HG03159 (cell line): ENCODE measurements at regions not wholly inside any gene's neighbourhood (a gene's known extent, or its start where the extent isn't known, plus 50 kb on each side); places are given as distances from the start of the nearest gene placed in this dataset.
"Not testable (repeated sequence)": the region's sequence is repeated elsewhere in the genome, so short reads cannot be mapped to it uniquely, and the experiment has no call there.

Experiments used
- ATAC-seq: cut with Tn5 transposase; IDR thresholded peaks from one replicate; pipeline ENCODE4 v1.9.1; 2021; ENCODE audit warnings: mild to moderate bottlenecking, moderate library complexity; ENCODE audit not compliant: unreplicated experiment

- ATAC-seq = no peak
Observed at GRCh38 chr6:3960754-3961361, 111.7 kb downstream of the FAM50B start.

DNA sequence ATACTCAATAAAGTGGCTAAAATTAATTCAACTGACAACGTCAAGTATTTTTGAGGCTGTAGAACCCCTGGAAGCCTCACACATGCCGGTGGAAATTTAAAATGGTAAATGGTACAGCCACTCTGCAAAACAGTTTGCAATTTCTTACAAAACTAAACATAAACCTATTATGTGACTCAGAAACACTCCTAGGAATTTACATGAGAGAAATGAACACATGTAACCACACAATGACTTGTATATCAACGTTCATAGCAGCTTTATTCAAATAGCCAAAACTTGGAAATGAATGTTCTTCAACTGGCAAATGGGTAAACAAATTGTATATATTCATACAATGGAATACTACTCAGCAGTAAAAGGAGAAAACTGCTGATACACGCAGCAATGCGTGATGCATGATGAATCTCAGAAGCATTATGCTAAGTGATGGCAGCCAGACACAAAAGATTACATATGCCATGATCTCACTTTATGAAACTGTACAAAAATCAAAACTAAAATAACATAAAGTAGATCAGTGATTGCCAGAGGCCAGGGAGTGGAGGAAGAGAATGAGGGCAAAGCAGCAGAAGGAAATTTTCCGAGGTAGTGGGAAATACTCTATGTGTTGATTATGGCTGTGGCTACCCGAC is 112.5 kb downstream of the FAM50B start:
- ATAC-seq = no peak

DNA sequence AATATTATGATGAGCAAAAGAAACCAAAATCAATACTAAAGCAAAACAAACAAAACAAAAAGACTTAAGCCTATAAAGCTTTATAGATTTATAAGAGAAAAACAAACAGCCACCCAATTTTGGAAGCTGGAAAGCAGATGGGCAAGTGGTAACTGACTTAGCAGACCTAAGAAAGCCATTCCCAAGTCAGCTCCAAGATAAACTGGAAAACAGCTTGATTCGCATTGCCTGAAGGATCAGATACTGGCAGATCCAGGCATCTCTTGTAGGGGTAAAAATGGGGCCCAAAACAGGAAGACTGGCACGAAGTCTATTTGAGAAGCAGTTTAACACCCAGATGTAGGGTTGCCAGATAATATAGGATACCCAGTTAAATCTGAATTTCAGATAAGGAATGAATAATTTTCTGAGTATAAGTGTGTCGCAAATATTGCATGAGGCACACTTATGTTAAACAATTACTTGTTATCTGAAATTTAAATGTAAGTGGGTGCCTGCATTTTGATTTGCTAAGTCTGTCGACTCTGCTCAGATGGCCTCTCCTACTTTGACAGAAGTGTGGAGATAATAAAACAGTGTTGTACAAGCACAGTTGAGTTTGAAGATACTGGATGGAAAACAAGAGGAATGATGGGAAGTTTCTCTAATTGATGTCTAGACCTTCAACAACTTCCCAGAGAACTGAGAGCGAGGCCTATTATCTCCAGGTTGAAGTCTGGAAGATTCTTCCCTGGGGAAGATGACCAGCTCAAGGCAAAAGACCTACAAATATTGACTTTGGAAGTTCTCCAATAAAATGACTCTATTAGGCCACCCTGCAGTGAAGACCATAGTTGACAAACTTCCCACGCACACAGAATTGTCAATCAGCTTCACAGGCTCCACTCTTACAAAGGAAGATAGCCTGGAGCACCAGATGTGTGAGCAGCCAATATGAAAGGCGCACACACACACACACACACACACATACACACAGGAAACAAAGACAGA is 113.4 kb downstream of the FAM50B start:
- no peak for ATAC-seq

DNA sequence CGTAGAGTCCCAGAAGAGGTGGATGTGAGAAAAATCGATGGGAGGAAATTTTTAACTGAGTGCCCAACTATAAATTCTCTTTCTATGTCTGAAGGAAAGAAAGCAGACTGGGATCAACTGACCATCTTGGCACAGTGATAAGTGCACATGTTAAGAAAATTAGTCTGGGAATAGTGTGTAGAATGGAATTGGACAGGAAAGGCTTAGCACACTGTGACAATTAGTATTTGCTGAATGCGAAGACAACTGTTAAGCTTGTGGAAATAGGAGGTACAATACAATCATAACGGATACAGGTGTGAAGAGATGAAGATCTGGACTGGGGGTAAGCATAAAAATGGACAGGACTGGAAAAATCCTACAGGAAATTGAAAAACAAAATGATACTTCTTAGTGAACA is 114.3 kb downstream of the FAM50B start:
- ATAC-seq = no peak

GRCh38 chr6:3965071-3965718 is 113.7 kb downstream of the FAM217A start:
- ATAC-seq = no peak

DNA sequence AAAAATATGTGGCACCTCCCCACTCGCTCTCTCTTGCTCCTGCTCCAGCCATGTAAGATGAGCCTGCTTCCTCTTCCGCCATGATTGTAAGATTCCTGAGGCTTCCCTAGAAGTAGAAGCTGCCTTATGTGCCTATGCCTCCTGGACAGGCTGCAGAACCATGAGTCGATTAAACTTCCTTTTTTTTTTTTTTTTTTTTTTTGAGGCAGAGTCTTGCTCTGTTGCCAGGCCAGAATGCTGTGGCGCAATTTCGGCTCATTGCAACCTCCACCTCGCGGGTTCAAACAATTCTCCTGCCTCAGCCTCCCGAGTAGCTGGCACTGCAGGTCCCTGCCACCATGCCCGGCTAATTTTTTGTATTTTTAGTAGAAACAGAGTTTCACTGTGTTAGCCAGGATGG is 112.5 kb downstream of the FAM217A start:
- no peak for ATAC-seq

DNA sequence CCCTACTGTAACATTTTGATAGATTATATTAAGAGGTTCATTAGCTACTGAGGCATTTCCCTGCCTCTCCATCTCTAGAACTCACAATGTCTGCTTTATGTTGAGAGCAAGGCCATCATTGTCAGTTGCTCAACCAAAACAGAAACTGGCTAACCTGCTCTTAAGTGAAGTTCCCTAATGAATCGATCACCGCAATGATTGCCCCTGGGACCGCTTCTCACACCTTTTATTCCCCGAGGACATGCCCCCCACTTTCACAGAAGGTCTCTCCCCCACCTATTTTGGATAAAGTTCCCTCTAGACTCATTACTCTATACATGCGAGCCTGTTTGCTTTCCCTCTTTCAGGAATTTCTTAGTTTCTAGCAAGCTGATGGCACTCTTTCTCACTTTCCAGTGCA is 108.8 kb downstream of the FAM217A start:
- ATAC-seq = no peak

DNA sequence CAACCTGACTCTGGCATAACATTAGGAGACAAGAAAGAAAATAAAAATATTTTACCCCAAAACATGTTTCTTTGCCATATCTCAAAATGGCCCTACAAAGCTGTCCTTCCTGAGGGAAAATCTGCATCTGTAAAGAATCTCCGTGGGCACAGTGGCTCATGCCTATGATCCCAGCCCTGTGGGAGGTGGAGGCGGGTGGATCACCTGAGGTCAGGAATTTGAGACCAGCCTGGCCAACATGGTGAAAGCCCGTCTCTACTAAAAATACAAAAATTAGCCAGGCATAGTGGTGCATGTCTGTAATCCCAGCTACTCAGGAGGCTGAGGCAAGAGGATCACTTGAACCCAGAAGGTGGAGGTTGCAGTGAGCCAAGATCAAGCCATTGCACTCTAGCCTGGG is 105.8 kb downstream of the FAM217A start:
- ATAC-seq = not testable (repeated sequence)

GRCh38 chr6:3977875-3978711 is 100.8 kb downstream of the FAM217A start:
- peak; percentile 90 for ATAC-seq

DNA sequence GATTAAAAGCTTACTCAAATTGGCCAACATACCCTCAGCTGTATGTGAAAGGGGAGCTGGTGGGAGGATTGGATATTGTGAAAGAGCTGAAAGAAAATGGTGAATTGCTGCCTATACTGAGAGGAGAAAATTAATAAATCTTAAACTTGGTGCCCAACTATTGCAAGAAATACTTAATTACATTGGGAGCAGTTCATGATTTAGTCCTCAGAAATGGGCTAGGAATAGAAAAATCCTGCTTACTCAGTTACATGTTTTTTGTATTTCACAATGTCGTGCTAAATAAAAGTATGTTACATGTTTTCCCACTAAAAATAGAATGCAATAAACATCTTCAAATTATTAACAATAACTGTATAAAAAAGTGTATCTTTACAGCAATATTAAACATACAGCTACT is 100.0 kb downstream of the FAM217A start:
- not testable (repeated sequence) for ATAC-seq

- no peak for ATAC-seq
Observed at GRCh38 chr6:3981917-3982316, 97.0 kb downstream of the FAM217A start.

- ATAC-seq = no peak
Observed at GRCh38 chr6:3983778-3984177, 95.2 kb downstream of the FAM217A start.

DNA sequence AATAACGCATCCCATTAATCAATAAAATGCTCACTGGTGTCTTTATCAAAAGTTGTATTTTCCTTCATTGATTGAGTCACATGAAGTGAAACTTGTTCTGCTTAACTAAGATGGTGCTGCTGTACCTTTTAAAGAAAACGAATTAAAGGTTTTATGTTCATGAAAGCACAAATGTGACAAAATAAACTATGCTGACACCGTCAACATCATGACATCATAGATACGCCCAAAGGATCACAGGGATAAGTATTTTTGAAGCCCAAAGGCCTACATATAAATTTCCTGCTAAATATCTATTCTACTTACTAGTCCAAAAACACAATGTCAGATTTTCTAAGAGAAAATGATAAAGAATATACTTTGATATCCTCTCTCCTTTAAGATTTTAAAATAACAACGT is 94.4 kb downstream of the FAM217A start:
- ATAC-seq = no peak

- no peak for ATAC-seq
Observed at GRCh38 chr6:3986241-3986640, 92.7 kb downstream of the FAM217A start.

DNA sequence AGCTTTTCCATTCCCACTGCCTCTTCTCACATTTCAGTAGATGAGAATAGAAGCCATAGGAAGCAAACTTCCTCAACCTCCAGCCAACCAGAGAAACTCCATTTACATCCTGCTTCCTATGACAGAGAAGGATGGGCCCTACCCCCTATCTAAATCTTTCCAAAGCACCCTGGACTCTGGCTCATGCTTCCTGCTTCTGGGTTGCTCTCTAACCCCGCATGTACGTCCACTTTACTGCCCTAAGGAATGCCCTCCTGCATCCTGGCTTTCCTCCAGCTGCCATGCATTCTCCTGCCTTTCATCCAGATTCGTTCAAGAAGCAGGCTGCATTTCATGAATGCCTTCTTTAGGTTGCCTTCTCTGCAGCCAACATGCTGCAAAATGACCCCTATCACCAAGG is 91.9 kb downstream of the FAM217A start:
- no peak for ATAC-seq

DNA sequence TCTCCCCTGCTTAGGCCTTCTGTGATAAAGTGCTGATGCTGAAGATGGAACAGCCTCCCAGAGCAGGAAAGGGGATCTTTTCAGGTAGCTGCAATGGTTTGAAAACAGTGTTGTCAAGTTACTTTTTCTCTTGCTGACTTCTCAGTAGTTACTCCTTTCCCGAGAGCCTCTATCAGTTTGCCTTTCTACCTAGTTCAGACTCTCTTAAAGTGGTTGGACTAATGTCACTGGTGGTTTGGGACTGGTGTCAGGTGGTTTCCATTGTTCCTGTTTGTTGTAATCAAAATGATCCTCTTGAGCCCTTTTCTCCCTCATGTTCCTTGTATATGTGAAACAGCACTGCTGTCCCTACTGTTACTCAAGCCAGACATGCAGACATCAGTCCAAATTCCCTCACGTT is 91.4 kb downstream of the FAM217A start:
- no peak for ATAC-seq

GRCh38 chr6:3990692-3991491 is 88.0 kb downstream of the FAM217A start:
- peak; percentile 65 for ATAC-seq

DNA sequence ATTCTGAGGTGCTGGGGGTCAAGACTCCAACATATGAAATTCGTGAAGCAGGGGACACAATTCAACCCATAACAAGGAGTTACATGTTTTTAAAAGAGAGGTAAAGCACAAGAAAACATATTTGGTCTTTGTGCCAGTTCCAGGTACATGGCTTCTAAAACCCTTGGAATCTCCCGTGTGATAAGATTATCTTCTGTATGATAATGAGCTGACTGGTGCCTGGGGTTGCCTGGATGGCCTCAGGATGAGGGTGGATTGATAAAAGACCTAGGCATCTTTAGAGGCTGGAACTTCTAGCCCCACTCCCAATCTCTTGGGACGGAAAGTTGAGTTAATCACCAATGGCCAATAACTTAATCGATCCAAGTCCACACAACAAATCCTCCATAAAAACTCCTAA is 87.0 kb downstream of the FAM217A start:
- ATAC-seq = no peak

GRCh38 chr6:3996349-3996748 is 82.6 kb downstream of the FAM217A start:
- no peak for ATAC-seq
